Stimulated activated CD8-positive, alpha-beta memory T cell treated with anti-CD3 and anti-CD28 coated beads, Interleukin-4, amount 100 ng/mL, for 24 hours (primary cell): ENCODE measurements at regions not wholly inside any gene's neighbourhood (a gene's known extent, or its start where the extent isn't known, plus 50 kb on each side); places are given as distances from the start of the nearest gene placed in this dataset.

Experiments used
- DNase-seq: peaks from one replicate; pipeline ENCODE4 v3.0.0-alpha.2; 2020; ENCODE audit warnings: low read depth

DNA sequence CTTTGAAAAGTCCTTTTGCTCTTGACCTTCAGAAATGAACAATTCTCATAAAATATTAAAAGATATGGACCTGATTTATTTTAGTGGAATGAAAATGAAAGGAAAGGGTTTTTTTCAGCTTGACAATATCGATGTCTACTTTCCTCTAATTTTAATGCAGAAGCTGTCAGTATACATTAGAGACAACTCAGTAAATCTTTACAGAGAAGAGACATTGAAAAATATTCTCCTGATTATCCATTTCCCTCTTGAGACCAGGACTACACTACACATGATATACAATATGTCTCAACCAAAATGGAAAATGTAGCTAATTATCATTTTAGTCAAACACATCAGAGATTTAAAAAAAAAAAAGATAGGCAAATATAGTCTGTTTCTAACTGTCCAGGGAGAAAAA is 288.5 kb upstream of the NUDT12 start:
- DNase-seq, result no peak

- DNase-seq, result no peak
Measured at GRCh38 chr5:103849934-103850333, 287.3 kb upstream of the NUDT12 start.

GRCh38 chr5:103847060-103847459 is 284.5 kb upstream of the NUDT12 start:
- no peak for DNase-seq

- no peak for DNase-seq
Measured at GRCh38 chr5:103842936-103843335, 280.3 kb upstream of the NUDT12 start.

DNA sequence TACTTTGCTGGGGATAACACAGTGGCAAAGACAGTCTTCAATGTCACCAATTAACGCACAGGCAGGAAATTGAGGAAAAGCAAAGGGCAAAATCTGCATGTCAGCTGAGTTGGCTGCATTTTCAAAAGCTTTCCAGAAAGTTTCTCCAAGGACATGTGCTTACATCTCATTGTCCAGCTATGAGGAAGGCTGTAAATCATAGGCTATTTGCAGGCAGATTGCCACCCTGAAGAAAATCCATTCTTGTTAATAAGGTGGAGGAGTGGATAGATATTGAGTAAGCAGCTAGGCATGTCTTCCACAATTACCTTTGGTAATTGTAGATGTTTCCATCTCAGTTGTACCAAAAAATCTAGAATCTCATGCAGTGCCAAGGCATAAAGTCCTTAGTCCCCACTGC is 278.0 kb upstream of the NUDT12 start:
- no peak for DNase-seq

GRCh38 chr5:103834216-103834615 is 271.6 kb upstream of the NUDT12 start:
- no peak for DNase-seq

DNA sequence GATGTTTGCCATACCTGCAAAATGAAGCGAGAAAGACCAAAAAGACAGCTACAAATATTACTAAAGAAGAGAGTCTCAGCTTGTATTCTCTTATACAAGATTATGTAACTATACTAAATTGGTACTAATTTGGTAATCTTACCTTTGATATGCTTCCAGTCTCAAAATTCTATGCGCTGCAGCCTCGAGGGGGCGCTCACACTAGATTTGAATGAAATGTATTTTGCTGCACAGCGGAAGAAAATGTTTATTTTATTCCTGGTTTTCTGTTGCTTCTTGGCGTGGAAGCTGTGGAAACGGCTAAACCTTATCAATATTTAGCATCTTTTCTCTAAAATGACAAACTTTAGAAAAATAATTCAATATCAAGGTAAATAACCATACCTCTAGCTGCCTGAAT is 267.0 kb upstream of the NUDT12 start:
- DNase-seq, result no peak

DNA sequence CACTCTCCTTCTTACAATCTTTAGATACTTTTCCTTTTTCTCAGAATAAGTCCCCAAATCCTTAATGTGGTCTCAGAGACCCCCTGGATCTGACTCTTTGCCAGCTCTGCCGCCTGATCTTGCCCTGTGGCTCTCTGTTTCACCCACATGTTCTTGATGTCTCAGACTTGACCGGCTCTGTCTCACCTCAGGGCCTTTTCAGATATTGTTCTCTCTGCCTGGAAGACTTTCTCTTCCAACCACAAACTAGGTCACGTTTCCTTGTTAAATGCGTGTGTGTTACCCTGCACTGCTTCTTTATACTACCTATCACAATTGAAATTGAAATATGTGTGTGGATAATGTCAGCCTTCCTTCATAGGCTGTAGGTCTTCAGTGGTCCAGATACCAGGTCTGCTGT is 265.4 kb upstream of the NUDT12 start:
- DNase-seq, result no peak

- no peak for DNase-seq
Measured at GRCh38 chr5:103821361-103821760, 258.8 kb upstream of the NUDT12 start.

GRCh38 chr5:103808464-103809106 is 246.0 kb upstream of the NUDT12 start:
- no peak for DNase-seq

DNA sequence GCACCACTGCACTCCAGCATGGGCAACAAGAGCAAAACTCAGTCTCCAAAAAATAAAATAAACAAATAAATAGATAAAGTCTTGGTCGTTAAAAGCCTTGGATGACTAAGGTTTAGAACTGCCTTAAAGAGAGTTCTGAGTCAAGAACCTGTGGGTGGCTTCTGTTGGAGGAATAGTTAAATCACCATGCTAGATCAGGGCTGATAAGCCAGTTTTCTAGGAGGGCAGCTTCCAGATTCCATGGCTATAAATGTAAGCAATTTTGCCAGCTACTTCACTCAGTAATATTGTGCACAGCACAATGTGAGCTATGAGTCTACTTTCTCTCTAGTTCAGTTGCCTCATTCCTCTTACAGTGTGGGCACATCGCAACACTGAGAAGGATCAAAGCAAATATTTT is 242.1 kb upstream of the NUDT12 start:
- DNase-seq, result no peak

DNA sequence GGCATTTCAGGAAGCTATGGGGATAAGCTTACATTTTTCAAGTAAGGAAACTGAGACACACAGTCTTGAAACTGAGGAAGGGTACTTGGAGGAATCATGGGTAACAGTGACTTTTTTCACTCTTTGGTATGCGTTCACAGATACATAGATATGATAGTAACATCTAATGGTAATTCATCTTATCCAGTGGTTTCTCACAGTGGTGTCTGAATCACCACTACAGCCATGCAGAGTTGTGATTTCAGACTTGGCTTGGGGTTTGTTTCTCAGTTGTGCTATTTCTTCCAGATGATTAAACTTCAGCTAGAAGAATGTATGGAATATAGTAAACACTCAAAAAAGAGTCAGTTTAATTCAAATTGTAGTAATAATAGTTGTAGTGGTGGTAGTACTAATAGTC is 239.1 kb upstream of the NUDT12 start:
- no peak for DNase-seq

- no peak for DNase-seq
Measured at GRCh38 chr5:103800741-103801495, 238.3 kb upstream of the NUDT12 start.

DNA sequence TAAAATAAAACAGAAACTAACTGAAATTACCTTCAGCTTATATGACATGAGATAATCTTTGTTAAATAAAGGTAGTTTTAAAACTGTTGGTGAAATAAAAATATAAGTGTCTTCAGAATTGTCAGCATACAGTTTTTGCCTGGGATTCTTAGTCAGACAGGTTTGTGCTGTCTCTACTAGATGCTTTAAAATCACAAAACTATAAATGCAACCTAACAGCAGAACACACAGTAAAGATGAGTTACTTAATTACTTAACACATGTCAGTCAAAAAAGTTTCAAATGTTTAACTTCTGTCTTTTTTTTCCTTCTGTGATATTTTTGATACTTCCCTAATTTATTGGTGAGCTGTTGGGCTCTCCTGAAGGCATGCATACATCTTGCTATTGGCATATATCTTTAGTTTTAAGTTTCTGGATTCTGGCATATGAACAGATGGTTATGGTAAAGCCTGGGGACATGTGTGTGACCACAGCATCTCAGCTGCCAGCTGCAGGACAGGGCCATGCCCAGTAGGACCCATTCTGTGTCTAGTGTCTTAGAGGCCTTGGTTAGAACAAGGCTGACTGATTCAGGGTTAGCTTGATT is 231.1 kb upstream of the NUDT12 start:
- no peak for DNase-seq

GRCh38 chr5:103785569-103785968 is 223.0 kb upstream of the NUDT12 start:
- no peak for DNase-seq

DNA sequence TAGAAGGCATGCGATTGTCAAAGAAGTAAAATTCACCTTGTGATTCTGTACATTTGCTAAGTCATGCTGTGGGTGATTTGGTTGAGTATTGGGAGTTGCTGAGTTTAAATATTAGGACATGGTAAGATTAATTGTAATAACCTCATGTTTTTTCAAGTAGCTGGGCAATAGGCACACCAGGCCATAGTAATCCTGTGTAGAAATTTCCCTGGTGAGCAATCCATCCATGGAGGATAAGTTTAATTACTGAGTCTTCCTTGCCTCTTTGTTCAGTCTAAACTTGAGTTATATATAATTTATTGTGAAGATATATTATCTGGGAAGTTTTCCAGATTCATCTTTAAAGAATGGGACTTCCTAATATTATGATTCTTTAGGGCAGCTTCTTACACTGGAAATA is 221.1 kb upstream of the NUDT12 start:
- no peak for DNase-seq

- DNase-seq, result no peak
Measured at GRCh38 chr5:103780794-103781193, 218.2 kb upstream of the NUDT12 start.

GRCh38 chr5:103774721-103775120 is 212.1 kb upstream of the NUDT12 start:
- no peak for DNase-seq

DNA sequence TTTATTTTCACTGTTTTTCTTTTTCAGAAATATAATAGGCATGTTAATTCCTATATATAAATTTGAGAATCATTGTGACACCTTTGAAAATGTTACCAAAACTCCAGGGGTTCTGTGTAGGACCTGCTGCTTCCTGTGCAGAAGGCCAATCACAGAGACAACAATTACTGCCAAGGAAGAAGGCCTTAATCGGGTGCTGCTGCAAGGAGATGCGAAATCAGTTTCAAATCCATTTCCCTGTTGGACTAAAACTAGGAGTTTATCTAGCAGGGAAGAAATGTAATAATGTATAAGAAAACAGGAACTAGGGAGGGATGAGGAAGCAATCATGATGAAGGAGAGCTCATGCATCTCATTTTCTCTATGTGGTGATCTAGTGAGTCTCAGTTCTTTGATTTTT is 209.7 kb upstream of the NUDT12 start:
- no peak for DNase-seq

GRCh38 chr5:103764403-103764802 is 201.8 kb upstream of the NUDT12 start:
- no peak for DNase-seq

DNA sequence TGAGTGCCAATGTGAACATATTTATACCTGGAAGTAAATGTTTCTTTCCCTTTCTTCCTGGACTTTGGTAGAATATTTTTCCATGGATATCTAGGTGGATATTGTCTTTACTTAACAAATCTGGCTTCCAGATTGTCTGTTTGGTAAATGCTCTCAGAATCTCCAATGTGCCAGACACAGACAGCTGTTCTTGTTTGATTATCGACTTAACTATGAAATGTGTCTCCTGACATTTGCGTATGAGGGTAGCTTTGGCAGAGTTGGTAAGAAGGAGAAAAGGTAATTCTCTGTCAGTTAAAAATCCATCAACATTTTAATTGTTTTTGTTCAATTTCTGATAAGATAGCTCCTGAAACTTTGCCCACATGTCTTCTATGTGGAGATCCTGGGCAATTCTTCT is 196.4 kb upstream of the NUDT12 start:
- no peak for DNase-seq

DNA sequence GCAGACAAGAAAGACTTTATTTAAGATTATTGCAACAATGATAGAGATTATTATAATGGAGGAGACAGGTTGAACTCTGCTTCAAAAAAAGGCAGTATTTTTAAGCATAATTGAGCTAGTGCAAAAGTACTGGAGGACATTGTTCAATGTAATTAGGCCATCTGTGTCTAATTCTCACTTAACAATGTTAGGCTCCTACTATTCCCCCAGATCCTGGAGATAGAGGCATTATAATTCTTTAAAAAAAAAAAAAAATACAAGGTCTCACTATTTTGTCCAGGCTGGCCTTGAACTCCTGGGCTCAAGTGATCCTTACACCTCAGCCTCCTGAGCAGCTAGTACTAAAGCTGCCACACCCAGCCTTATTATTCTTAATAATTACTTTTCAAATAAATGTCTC is 193.4 kb upstream of the NUDT12 start:
- DNase-seq, result no peak

GRCh38 chr5:103745353-103746065 is 182.9 kb upstream of the NUDT12 start:
- no peak for DNase-seq
